ENCODE measurements at regions not wholly inside any gene's neighbourhood (a gene's known extent, or its start where the extent isn't known, plus 50 kb on each side); places are given as distances from the start of the nearest gene placed in this dataset.

- TF ChIP-seq POLR2A (IDR thresholded peaks at IDR 0.05; ENCODE audit: low read depth) (no peak), CTCF (IDR thresholded peaks at IDR 0.05) (no peak), POLR2AphosphoS5 (IDR thresholded peaks at IDR 0.05) (no peak), EP300 (IDR thresholded peaks at IDR 0.05) (no peak)
Observed at GRCh38 chr12:11595080-11595479, 54.4 kb upstream of the ETV6 start.
